SK-N-SH (cell line): ENCODE measurements at regions not wholly inside any gene's neighbourhood (a gene's known extent, or its start where the extent isn't known, plus 50 kb on each side); places are given as distances from the start of the nearest gene placed in this dataset.

Experiments used
- CTCF ChIA-PET: fragments of 300-600, 350-600 bp; formaldehyde crosslinking; extraction: SDS; loops from one replicate; lab custom pipeline; 2021; lab: Yijun Ruan, JAX
- POLR2A ChIA-PET: fragments of 350-600 bp; sonication (Branson Sonifier 250); formaldehyde crosslinking; extraction: SDS; loops from one replicate; lab custom pipeline; 2020; ENCODE audit warnings: antibody characterized with exemption, inconsistent platforms; lab: Yijun Ruan, JAX
- DNase-seq: peaks from one replicate; pipeline ENCODE4 v3.0.0; 2012
- H2AFZ ChIP-seq: fragments of 200-600 bp; sonication (generic); 2 replicates; pipeline ENCODE4 v1.8.1; 2016; ENCODE audit warnings: antibody characterized with exemption, mild to moderate bottlenecking, low read depth
- H3F3A ChIP-seq: fragments of 200-600 bp; sonication (generic); replicated peaks from 2 replicates; pipeline ENCODE3; 2016; ENCODE audit warnings: antibody characterized with exemption, mild to moderate bottlenecking; ENCODE audit not compliant: insufficient read depth
- H3K27ac ChIP-seq, 2 experiments: fragments of 200-500 bp in 1 of 2; fragments of 200-600 bp in 1 of 2; sonication (Bioruptor generic) in 1 of 2; sonication (generic), shearing (Covaris generic) in 1 of 2; 2 replicates each; pipeline versions ENCODE4 v1.5.1 to v1.6.1; 2014 to 2016; ENCODE audit warnings: low read depth in 2 of 2, inconsistent platforms in 1 of 2, low read length in 1 of 2, mild to moderate bottlenecking in 1 of 2, mixed read lengths in 1 of 2
- H3K27me3 ChIP-seq: fragments of 200-600 bp; sonication (generic), shearing (Covaris generic); 2 replicates; pipeline ENCODE4 v1.6.1; 2016; ENCODE audit warnings: mixed run types; ENCODE audit not compliant: insufficient read depth
- H3K36me3 ChIP-seq, 2 experiments: fragments of 200-500 bp in 1 of 2; fragments of 200-600 bp in 1 of 2; sonication (Bioruptor generic) in 1 of 2; sonication (generic) in 1 of 2; replicated peaks in 1 of 2; 2 replicates each; pipeline versions ENCODE3 to v1.5.1; 2014 to 2016; ENCODE audit warnings: low read length in 1 of 2, mild to moderate bottlenecking in 1 of 2; ENCODE audit not compliant: insufficient read depth in 2 of 2, control insufficient read depth in 1 of 2
- H3K4me1 ChIP-seq, 2 experiments: fragments of 200-500 bp in 1 of 2; fragments of 200-600 bp in 1 of 2; sonication (Bioruptor generic) in 1 of 2; sonication (generic), shearing (Covaris generic) in 1 of 2; 2 replicates each; pipeline versions ENCODE4 v1.5.1 to v1.6.1; 2014 to 2016; ENCODE audit warnings: low read depth in 1 of 2, low read length in 1 of 2, mixed run types in 1 of 2; ENCODE audit not compliant: insufficient read depth in 2 of 2, control insufficient read depth in 1 of 2
- H3K4me2 ChIP-seq: fragments of 200-600 bp; sonication (generic), shearing (Covaris generic); 2 replicates; pipeline ENCODE4 v1.6.1; 2017; ENCODE audit warnings: mixed run types
- H3K4me3 ChIP-seq, 2 experiments: fragments of 200-500 bp in 1 of 2; fragments of 200-600 bp in 1 of 2; sonication (Bioruptor generic) in 1 of 2; sonication (generic), shearing (Covaris generic) in 1 of 2; 2 replicates each; pipeline versions ENCODE4 v1.5.1 to v1.8.1; 2014 to 2016; ENCODE audit warnings: low read depth in 2 of 2, inconsistent platforms in 1 of 2, low read length in 1 of 2, mild to moderate bottlenecking in 1 of 2, mixed read lengths in 1 of 2, moderate library complexity in 1 of 2
- H3K79me2 ChIP-seq: fragments of 200-600 bp; sonication (generic); 2 replicates; pipeline ENCODE4 v1.8.1; 2017; ENCODE audit warnings: mild to moderate bottlenecking; ENCODE audit not compliant: insufficient read depth
- H3K9ac ChIP-seq: fragments of 200-600 bp; sonication (generic); 2 replicates; pipeline ENCODE4 v1.6.1; 2017; ENCODE audit warnings: mixed run types
- H3K9me2 ChIP-seq: fragments of 200-600 bp; sonication (generic); 2 replicates; pipeline ENCODE4 v1.6.1; 2017; ENCODE audit warnings: mixed run types
- H3K9me3 ChIP-seq: fragments of 200-600 bp; sonication (generic); 2 replicates; pipeline ENCODE4 v1.6.1; 2017; ENCODE audit warnings: mixed run types, mild to moderate bottlenecking, moderate library complexity
- H4K20me1 ChIP-seq: fragments of 200-600 bp; sonication (generic); 2 replicates; pipeline ENCODE4 v1.6.1; 2017; ENCODE audit warnings: mild to moderate bottlenecking, mixed run types; ENCODE audit not compliant: insufficient read depth
- ELF1 ChIP-seq: IDR thresholded peaks from 2 replicates; pipeline ENCODE4 v1.4.0; 2012
- EP300 ChIP-seq, 2 experiments: IDR thresholded peaks; 2 replicates each; pipeline versions ENCODE4 v1.4.0 to v1.6.1; 2012; ENCODE audit warnings: borderline replicate concordance in 1 of 2, low read depth in 1 of 2, low read length in 1 of 2
- EZH2phosphoT487 ChIP-seq: fragments of 200-600 bp; sonication (generic); IDR thresholded peaks from 2 replicates; pipeline ENCODE4 v1.6.1; 2017; ENCODE audit warnings: low read depth, mixed run types, mild to moderate bottlenecking, antibody characterized with exemption, moderate library complexity, borderline replicate concordance
- FOXM1 ChIP-seq: IDR thresholded peaks from 2 replicates; pipeline ENCODE4 v1.4.0; 2012; ENCODE audit warnings: low read depth, mild to moderate bottlenecking
- GATA2 ChIP-seq: sonication (generic); formaldehyde crosslinking; IDR thresholded peaks from 2 replicates; pipeline ENCODE4 v1.5.0; 2020; ENCODE audit warnings: mild to moderate bottlenecking, missing genetic modification reagents
- IRF3 ChIP-seq: fragments of 150-350 bp; IDR thresholded peaks from 2 replicates; pipeline ENCODE4 v1.6.1; 2016; ENCODE audit warnings: mild to moderate bottlenecking, low read depth, low read length
- MAX ChIP-seq: IDR thresholded peaks from 2 replicates; pipeline ENCODE4 v1.4.0; 2012; ENCODE audit warnings: low read depth
- MEF2A ChIP-seq: IDR thresholded peaks from 2 replicates; pipeline ENCODE4 v1.4.0; 2012; ENCODE audit warnings: low read depth, borderline replicate concordance
- NRF1 ChIP-seq: IDR thresholded peaks from 2 replicates; pipeline ENCODE4 v1.6.1; 2012; ENCODE audit warnings: low read depth, mild to moderate bottlenecking, low read length
- POLR2AphosphoS5 ChIP-seq: IDR thresholded peaks from 2 replicates; pipeline ENCODE4 v1.6.1; 2012; ENCODE audit warnings: low read depth, low read length
- TAF1 ChIP-seq: IDR thresholded peaks from 2 replicates; pipeline ENCODE4 v1.6.1; 2012; ENCODE audit warnings: low read depth, mild to moderate bottlenecking, low read length, moderate library complexity, borderline replicate concordance
- TCF12 ChIP-seq: IDR thresholded peaks from 2 replicates; pipeline ENCODE4 v1.4.0; 2012
- TEAD4 ChIP-seq: IDR thresholded peaks from 2 replicates; pipeline ENCODE4 v1.4.0; 2012; ENCODE audit warnings: mild to moderate bottlenecking, borderline replicate concordance; ENCODE audit not compliant: insufficient read depth
- USF1 ChIP-seq: IDR thresholded peaks from 2 replicates; pipeline ENCODE4 v1.4.0; 2012; ENCODE audit warnings: low read depth, borderline replicate concordance
- YY1 ChIP-seq: IDR thresholded peaks from 2 replicates; pipeline ENCODE4 v1.4.0; 2012; ENCODE audit warnings: low read depth, mild to moderate bottlenecking
- WGBS: methylation state at CpG from one replicate; pipeline ENCODE4 v1.1.6; 2017; ENCODE audit warnings: low lambda C conversion rate; 5-methylcytosine and 5-hydroxymethylcytosine counted together

- TF ChIP-seq YY1 (no peak), NRF1 (no peak), EZH2phosphoT487 (no peak)
Measured at GRCh38 chr18:61199171-61199848, 133.9 kb upstream of the CDH20 start (continued).

GRCh38 chr18:61201511-61201910 is 131.7 kb upstream of the CDH20 start:
- WGBS = 35% methylated on average over 2 of the region's 2 CpGs
- Histone ChIP-seq H3K4me2 (no peak overlapping the region), H3F3A (peaks cover 3% of the 10 kb centered on the region), H3K27me3 (no peaks in the 10 kb centered on the region), H3K4me1 (0 out of 4 replicates have a peak, but pooled peaks cover 0 to 6% of the 10 kb centered on the region in 2 experiments), H3K36me3 (no peaks in the 10 kb centered on the region), H3K79me2 (no peaks in the 10 kb centered on the region), H4K20me1 (no peaks in the 10 kb centered on the region), H3K9ac (no peak overlapping the region), H3K4me3 (no peak overlapping the region), H3K9me3 (no peaks in the 10 kb centered on the region), H3K9me2 (no peaks in the 10 kb centered on the region), H2AFZ (no peak overlapping the region), H3K27ac (no peak overlapping the region)
- DNase-seq = no peak
- CTCF ChIA-PET = no interaction called here
- POLR2A ChIA-PET = no interaction called here
- no peak for TF ChIP-seq GATA2
- no peak for TF ChIP-seq EP300 (IDR thresholded peaks at IDR 0.05; ENCODE audit: borderline replicate concordance in 1 of 2, low read depth in 1 of 2, low read length in 1 of 2)
- no peak for TF ChIP-seq TCF12
- no peak for TF ChIP-seq USF1
- no peak for TF ChIP-seq TAF1
- no peak for TF ChIP-seq FOXM1
- no peak for TF ChIP-seq ELF1
- TF ChIP-seq MAX = no peak
- TF ChIP-seq EZH2phosphoT487 = no peak
- no peak for TF ChIP-seq POLR2AphosphoS5

GRCh38 chr18:61203151-61203550 is 130.1 kb upstream of the CDH20 start:
- 88% methylated on average over 1 of the region's 1 CpG for WGBS
- peaks cover 3% of the 10 kb centered on the region for H3F3A ChIP-seq
- H3K27me3 ChIP-seq = no peaks in the 10 kb centered on the region
- no peak overlapping the region for H3K9ac ChIP-seq
- no peak overlapping the region for H3K27ac ChIP-seq
- H3K36me3 ChIP-seq = no peaks in the 10 kb centered on the region
- ChIA-PET CTCF (no interaction called here), POLR2A (no interaction called here)
- no peak overlapping the region for H2AFZ ChIP-seq
- no peaks in the 10 kb centered on the region for H3K9me2 ChIP-seq
- no peak overlapping the region for H3K4me2 ChIP-seq
- no peaks in the 10 kb centered on the region for H4K20me1 ChIP-seq
- no peak overlapping the region for H3K4me3 ChIP-seq
- DNase-seq = no peak
- H3K9me3 ChIP-seq = no peaks in the 10 kb centered on the region
- TF ChIP-seq TEAD4 (no peak), IRF3 (no peak), TCF12 (no peak), MEF2A (no peak)
- H3K79me2 ChIP-seq = no peaks in the 10 kb centered on the region
- 0 out of 4 replicates have a peak, but pooled peaks cover 0 to 6% of the 10 kb centered on the region in 2 experiments for H3K4me1 ChIP-seq
